ENCODE measurements at regions not wholly inside any gene's neighbourhood (a gene's known extent, or its start where the extent isn't known, plus 50 kb on each side); places are given as distances from the start of the nearest gene placed in this dataset.

DNA sequence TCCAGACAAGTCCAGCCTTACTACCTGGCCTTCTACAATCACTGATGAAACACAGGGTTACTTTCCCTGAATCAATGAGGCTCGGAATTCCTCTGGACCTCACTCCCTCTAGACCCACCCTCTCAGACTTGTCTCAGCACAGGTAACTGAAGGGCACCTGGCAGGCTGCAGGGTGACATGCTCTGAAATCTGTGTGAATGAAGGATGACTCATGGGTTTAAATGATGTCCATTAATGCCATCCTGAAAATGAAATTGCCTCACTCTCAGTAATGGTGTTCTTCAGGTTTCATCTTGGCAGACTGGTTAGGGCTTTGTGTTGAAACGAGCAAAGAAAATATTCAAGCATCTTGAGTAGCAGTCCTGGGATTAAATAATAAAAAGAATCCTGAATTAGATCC is 134.4 kb downstream of the MAF start:
- Mint-ChIP-seq H3K9me3 (ENCODE audit: unreplicated experiment) (peaks cover 3% of the 10 kb centered on the region), H3K27ac (ENCODE audit: unreplicated experiment) (no peak overlapping the region), H3K27me3 (ENCODE audit: unreplicated experiment) (peaks cover 4% of the 10 kb centered on the region), H3K4me3 (ENCODE audit: unreplicated experiment) (no peak overlapping the region), H3K36me3 (ENCODE audit: unreplicated experiment) (no peaks in the 10 kb centered on the region), H3K4me1 (ENCODE audit: unreplicated experiment) (no peaks in the 10 kb centered on the region)
- TF ChIP-seq, protein P1, sequence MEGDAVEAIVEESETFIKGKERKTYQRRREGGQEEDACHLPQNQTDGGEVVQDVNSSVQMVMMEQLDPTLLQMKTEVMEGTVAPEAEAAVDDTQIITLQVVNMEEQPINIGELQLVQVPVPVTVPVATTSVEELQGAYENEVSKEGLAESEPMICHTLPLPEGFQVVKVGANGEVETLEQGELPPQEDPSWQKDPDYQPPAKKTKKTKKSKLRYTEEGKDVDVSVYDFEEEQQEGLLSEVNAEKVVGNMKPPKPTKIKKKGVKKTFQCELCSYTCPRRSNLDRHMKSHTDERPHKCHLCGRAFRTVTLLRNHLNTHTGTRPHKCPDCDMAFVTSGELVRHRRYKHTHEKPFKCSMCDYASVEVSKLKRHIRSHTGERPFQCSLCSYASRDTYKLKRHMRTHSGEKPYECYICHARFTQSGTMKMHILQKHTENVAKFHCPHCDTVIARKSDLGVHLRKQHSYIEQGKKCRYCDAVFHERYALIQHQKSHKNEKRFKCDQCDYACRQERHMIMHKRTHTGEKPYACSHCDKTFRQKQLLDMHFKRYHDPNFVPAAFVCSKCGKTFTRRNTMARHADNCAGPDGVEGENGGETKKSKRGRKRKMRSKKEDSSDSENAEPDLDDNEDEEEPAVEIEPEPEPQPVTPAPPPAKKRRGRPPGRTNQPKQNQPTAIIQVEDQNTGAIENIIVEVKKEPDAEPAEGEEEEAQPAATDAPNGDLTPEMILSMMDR (IDR thresholded peaks at IDR 0.05) = no peak
- no peak for DNase-seq (ENCODE audit: extremely low spot score, unreplicated experiment)

DNA sequence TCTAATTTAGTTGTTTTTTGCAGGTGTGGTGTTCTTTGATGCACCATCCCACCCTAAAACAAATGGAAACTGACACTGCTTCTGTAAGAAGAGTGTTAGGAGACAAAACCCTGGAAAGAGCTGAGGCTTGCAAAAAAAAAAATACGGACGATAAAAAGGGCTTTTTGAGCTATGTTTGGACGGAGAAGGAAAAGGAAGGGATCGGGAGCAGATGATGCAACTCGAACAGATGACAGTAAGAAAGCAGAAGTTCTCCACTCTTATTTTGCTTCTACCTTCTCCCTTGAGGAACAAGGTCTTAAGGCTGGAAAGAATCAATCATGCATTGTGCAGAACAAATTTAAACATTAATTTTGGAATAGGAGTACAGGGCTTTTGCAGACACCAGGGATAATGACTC is 136.7 kb downstream of the MAF start:
- H3K9me3 Mint-ChIP-seq (ENCODE audit: unreplicated experiment) = peaks cover 3% of the 10 kb centered on the region

DNA sequence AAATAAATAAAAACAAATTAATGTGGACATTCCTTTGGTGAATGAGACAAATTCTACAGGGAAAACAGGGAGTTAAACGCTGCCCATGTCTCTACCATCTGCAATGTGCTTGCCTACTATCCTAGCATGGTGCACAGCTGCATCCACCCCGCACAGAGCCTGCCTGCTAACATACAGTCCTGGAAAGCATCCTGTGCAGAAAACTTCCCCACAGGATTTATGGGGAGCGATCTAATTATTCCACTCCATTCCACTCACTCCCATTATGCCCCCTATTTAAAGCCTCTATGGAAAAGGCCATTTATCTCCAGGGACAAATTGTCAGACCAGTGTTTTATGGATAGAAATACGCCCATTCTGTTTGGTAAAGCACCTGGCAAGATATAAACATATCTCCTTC is 144.5 kb downstream of the MAF start:
- no peak overlapping the region for H3K4me3 Mint-ChIP-seq (ENCODE audit: unreplicated experiment)
- no peaks in the 10 kb centered on the region for H3K9me3 Mint-ChIP-seq (ENCODE audit: unreplicated experiment)
- H3K27ac Mint-ChIP-seq (ENCODE audit: unreplicated experiment) = no peak overlapping the region
- H3K4me1 Mint-ChIP-seq (ENCODE audit: unreplicated experiment) = no peaks in the 10 kb centered on the region
- H3K27me3 Mint-ChIP-seq (ENCODE audit: unreplicated experiment) = peaks cover 24% of the 10 kb centered on the region
- H3K36me3 Mint-ChIP-seq (ENCODE audit: unreplicated experiment) = no peaks in the 10 kb centered on the region
- TF ChIP-seq, protein P1 (IDR thresholded peaks at IDR 0.05) = no peak
- DNase-seq (ENCODE audit: extremely low spot score, unreplicated experiment) = no peak

More for the DNA sequence above, 136.7 kb downstream of the MAF start:
- Mint-ChIP-seq H3K36me3 (ENCODE audit: unreplicated experiment) (no peaks in the 10 kb centered on the region), H3K27ac (ENCODE audit: unreplicated experiment) (no peak overlapping the region), H3K4me1 (ENCODE audit: unreplicated experiment) (no peaks in the 10 kb centered on the region), H3K4me3 (ENCODE audit: unreplicated experiment) (no peak overlapping the region), H3K27me3 (ENCODE audit: unreplicated experiment) (peaks cover 13% of the 10 kb centered on the region)
- DNase-seq (ENCODE audit: extremely low spot score, unreplicated experiment) = no peak
- TF ChIP-seq, protein P1 (IDR thresholded peaks at IDR 0.05) = no peak

DNA sequence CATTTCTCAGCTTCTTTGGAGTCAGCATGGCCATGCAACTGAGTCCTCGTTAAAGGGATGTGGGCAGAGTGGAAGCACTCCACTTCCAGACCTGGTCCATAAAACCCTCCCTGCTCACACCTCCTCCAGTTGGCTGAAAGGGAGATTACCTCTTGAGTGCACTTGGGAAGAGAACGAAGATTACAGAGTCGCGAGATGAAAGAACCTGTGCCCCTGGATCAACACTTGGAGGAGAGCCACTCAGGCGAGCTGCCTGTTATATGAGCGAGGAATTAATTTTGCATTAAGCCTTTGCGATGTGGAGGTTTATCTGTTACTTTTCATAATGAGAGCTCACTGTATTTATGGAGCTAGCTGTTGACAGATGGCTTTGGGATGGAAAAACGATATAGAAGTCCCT is 147.9 kb downstream of the MAF start:
- TF ChIP-seq, protein P1 (IDR thresholded peaks at IDR 0.05) = no peak
- no peak for DNase-seq (ENCODE audit: extremely low spot score, unreplicated experiment)
- Mint-ChIP-seq H3K36me3 (ENCODE audit: unreplicated experiment) (no peaks in the 10 kb centered on the region), H3K4me1 (ENCODE audit: unreplicated experiment) (no peaks in the 10 kb centered on the region), H3K9me3 (ENCODE audit: unreplicated experiment) (no peaks in the 10 kb centered on the region), H3K4me3 (ENCODE audit: unreplicated experiment) (no peak overlapping the region), H3K27ac (ENCODE audit: unreplicated experiment) (no peak overlapping the region), H3K27me3 (ENCODE audit: unreplicated experiment) (peaks cover 22% of the 10 kb centered on the region)

DNA sequence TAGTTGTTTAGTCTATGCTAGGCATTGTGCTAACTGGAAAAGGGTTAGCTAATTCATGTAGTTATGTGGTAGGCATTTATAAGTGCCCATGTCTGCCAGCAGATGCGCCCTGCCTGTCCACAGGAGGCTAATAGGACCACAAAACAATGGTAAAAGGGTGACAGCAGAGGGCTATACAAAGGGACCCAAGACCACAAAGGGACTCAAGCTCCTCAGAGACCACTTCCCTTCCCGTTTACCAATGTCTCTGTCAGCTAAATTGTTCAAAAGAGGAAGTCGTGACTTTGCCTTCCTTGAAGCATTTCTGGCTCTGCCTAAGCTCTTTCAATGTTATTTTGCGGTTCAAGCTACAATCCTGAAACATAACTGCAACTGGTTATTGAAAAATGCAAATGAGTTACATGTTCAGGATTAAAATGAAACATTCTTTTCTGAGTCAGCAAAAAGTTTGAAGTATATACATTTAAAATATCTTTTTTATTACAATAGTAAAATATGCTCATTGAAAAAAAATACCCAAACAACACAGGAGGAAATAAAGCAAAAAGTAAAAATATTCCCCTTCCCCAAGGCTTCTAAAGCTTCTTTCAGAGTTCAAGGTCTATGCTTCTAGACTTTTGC is 149.2 kb downstream of the MAF start:
- Mint-ChIP-seq H3K9me3 (ENCODE audit: unreplicated experiment) (no peaks in the 10 kb centered on the region), H3K4me1 (ENCODE audit: unreplicated experiment) (no peaks in the 10 kb centered on the region), H3K27me3 (ENCODE audit: unreplicated experiment) (peaks cover 22% of the 10 kb centered on the region), H3K36me3 (ENCODE audit: unreplicated experiment) (no peaks in the 10 kb centered on the region), H3K4me3 (ENCODE audit: unreplicated experiment) (no peak overlapping the region), H3K27ac (ENCODE audit: unreplicated experiment) (no peak overlapping the region)
- TF ChIP-seq, protein P1 (IDR thresholded peaks at IDR 0.05) = no peak
- DNase-seq (ENCODE audit: extremely low spot score, unreplicated experiment) = no peak

All from osteocyte (in vitro differentiated cells).